Sigmoid colon (tissue), 6 donors: ENCODE measurements at regions not wholly inside any gene's neighbourhood (a gene's known extent, or its start where the extent isn't known, plus 50 kb on each side); places are given as distances from the start of the nearest gene placed in this dataset.
"Not testable (repeated sequence)": the region's sequence is repeated elsewhere in the genome, so short reads cannot be mapped to it uniquely, and the experiment has no call there.

Experiments used
- DNase-seq: peaks from one replicate; pipeline ENCODE4 v3.0.0-alpha.2; 2019
- H3K27ac ChIP-seq, 4 donors: fragments of 200-600 bp; sonication (generic); one replicate each; pipeline ENCODE4 v1.5.1; 2016 to 2019; ENCODE audit warnings: mild to moderate bottlenecking in 1 of 4
- H3K27me3 ChIP-seq, 3 donors: fragments of 200-600 bp; sonication (generic); one replicate each; pipeline ENCODE4 v1.5.1; 2019; ENCODE audit warnings: mild to moderate bottlenecking in 1 of 3
- H3K36me3 ChIP-seq, 4 donors: fragments of 200-600 bp; sonication (generic); one replicate each; pipeline ENCODE4 v1.5.1; 2016 to 2019
- H3K4me1 ChIP-seq, 4 donors: fragments of 200-600 bp; sonication (generic); one replicate each; pipeline ENCODE4 v1.5.1; 2017 to 2019
- H3K4me3 ChIP-seq, 4 donors: fragments of 200-600 bp; sonication (generic); one replicate each; pipeline ENCODE4 v1.5.1; 2017 to 2019; ENCODE audit warnings: mild to moderate bottlenecking in 2 of 4, moderate library complexity in 1 of 4
- H3K9me3 ChIP-seq, 4 donors: fragments of 200-600 bp in 3 of 4; sonication (generic) in 3 of 4; one replicate each; pipeline versions ENCODE4 v1.5.1 to v1.6.1; 2013 to 2019
- EP300 ChIP-seq, 4 donors: sonication (generic); formaldehyde crosslinking; IDR thresholded peaks; one replicate each; pipeline ENCODE4 v1.6.1; 2017; ENCODE audit warnings: antibody characterized with exemption in 4 of 4
- POLR2A ChIP-seq, 2 donors: fragments of 450-650 bp; IDR thresholded peaks; one replicate each; pipeline ENCODE4 v1.6.1; 2016; ENCODE audit warnings: antibody characterized with exemption in 2 of 2, mild to moderate bottlenecking in 2 of 2, moderate library complexity in 2 of 2
- POLR2AphosphoS5 ChIP-seq, 4 donors: sonication (generic); formaldehyde crosslinking; IDR thresholded peaks; one replicate each; pipeline ENCODE4 v1.6.1; 2017; ENCODE audit warnings: antibody characterized with exemption in 4 of 4
- WGBS, 2 donors: extraction: QIAGEN DNeasy Blood & Tissue Kit; methylation state at CpG; one replicate each; pipeline ENCODE4 v1.1.7; 2013; 5-methylcytosine and 5-hydroxymethylcytosine counted together
- intact Hi-C: fragments of 100-400 bp; cut with DNase I; formaldehyde crosslinking; loops from one replicate; pipeline ENCODE4 v1.15.1; 2023
- TF ChIP-seq, protein P1 (sequence below), 4 experiments: fragments of 450-650 bp in 3 of 4; fragments of 200-600 bp in 1 of 4; IDR thresholded peaks; one replicate each; pipeline ENCODE4 v1.5.1; 2016 to 2019; ENCODE audit warnings: antibody characterized with exemption in 4 of 4, mild to moderate bottlenecking in 3 of 4, moderate library complexity in 2 of 4
- donor health status: healthy with polysubstance abuse.
- donor health status: healthy.

DNA sequence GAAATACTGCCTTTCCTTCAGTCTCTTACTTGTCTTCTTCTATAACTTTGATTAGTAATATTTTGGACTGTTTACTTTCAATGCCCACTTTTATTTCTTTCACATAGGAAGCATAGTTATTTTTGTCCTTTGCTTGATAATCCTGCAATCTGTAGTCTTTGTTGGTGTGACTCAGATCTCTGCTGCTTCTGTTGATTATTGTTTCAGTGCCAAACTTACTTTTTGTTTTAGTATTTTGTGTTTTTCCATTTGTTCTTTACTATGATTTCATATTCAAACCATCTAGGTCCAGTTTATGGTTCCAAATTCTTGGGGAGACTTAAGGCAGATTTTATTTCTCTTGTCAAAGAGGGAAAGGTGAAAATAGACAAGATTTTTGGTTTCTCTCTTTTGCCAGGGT lies 399.9 kb downstream of the HLX start:
- H3K4me1 ChIP-seq = no peaks in the 10 kb centered on the region
- H3K27ac ChIP-seq = no peak overlapping the region
- no peaks in the 10 kb centered on the region for H3K27me3 ChIP-seq
- no peaks in the 10 kb centered on the region for H3K36me3 ChIP-seq
- H3K9me3 ChIP-seq = no peaks in the 10 kb centered on the region
- no peak for DNase-seq
- TF ChIP-seq EP300 (IDR thresholded peaks at IDR 0.05) (no peak), POLR2A (IDR thresholded peaks at IDR 0.05) (no peak), POLR2AphosphoS5 (IDR thresholded peaks at IDR 0.05) (no peak)
- TF ChIP-seq, protein P1, sequence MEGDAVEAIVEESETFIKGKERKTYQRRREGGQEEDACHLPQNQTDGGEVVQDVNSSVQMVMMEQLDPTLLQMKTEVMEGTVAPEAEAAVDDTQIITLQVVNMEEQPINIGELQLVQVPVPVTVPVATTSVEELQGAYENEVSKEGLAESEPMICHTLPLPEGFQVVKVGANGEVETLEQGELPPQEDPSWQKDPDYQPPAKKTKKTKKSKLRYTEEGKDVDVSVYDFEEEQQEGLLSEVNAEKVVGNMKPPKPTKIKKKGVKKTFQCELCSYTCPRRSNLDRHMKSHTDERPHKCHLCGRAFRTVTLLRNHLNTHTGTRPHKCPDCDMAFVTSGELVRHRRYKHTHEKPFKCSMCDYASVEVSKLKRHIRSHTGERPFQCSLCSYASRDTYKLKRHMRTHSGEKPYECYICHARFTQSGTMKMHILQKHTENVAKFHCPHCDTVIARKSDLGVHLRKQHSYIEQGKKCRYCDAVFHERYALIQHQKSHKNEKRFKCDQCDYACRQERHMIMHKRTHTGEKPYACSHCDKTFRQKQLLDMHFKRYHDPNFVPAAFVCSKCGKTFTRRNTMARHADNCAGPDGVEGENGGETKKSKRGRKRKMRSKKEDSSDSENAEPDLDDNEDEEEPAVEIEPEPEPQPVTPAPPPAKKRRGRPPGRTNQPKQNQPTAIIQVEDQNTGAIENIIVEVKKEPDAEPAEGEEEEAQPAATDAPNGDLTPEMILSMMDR (IDR thresholded peaks at IDR 0.05) = no peak
- H3K4me3 ChIP-seq = no peak overlapping the region
- intact Hi-C loops = no loop called here

DNA sequence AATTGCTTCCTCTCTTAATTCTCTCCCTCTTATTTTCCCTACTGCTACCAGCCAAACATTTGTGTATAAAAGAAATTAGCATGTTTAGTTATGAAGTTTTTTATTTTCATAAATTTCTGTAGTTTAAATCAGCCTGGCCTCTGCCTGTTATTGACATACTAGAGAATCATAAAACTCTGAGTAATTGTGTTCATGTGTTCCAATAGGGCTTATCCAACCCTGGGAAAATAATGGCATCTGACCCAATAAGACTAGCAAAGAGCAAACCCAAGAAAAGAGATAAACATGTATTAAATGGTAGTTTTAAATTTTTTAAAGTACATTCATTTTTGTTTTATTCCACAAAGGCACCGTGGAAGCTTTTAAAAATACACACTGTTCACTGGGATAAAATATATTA lies 404.3 kb downstream of the HLX start:
- WGBS, 2 donors = 63 to 67% methylated on average over 1 of the region's 1 CpG
- no peaks in the 10 kb centered on the region for H3K36me3 ChIP-seq
- H3K9me3 ChIP-seq = no peaks in the 10 kb centered on the region
- DNase-seq = no peak
- no peak overlapping the region for H3K4me3 ChIP-seq
- H3K27ac ChIP-seq = no peak overlapping the region
- intact Hi-C loops = no loop called here
- H3K4me1 ChIP-seq = peaks cover 0 to 9% (median 3%) of the 10 kb centered on the region in 4 donors
- TF ChIP-seq EP300 (IDR thresholded peaks at IDR 0.05) (no peak), POLR2A (IDR thresholded peaks at IDR 0.05) (no peak), POLR2AphosphoS5 (IDR thresholded peaks at IDR 0.05) (no peak)
- TF ChIP-seq, protein P1 (IDR thresholded peaks at IDR 0.05) = no peak
- H3K27me3 ChIP-seq = no peaks in the 10 kb centered on the region

DNA sequence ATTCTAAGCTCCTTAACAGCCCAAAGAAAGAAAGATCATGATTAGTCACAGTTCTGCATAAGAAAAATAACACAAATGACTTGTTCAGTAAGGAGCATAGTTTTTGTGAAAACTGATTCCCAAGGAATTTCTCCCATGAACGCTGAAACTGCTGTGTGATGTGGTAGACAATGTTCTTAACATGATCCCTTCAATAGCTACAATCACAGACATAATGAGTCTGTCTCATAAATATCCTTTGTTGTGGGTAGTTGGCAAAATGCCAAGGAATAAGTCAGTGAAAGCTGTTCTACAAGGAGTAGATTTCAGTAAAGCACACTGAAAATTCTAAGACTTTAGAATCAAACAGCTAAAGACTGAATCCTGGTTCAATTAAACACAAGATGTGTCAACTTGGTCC lies 404.8 kb downstream of the HLX start:
- no peaks in the 10 kb centered on the region for H3K27me3 ChIP-seq
- no peaks in the 10 kb centered on the region for H3K9me3 ChIP-seq
- H3K4me3 ChIP-seq = no peak overlapping the region
- peaks cover 0 to 9% (median 3%) of the 10 kb centered on the region in 4 donors for H3K4me1 ChIP-seq
- intact Hi-C loops = no loop called here
- TF ChIP-seq POLR2A (IDR thresholded peaks at IDR 0.05) (no peak), POLR2AphosphoS5 (IDR thresholded peaks at IDR 0.05) (no peak), EP300 (IDR thresholded peaks at IDR 0.05) (no peak)
- TF ChIP-seq, protein P1 (IDR thresholded peaks at IDR 0.05) = no peak
- no peak for DNase-seq
- 33 to 36% methylated on average over 1 of the region's 1 CpG for WGBS, 2 donors
- H3K27ac ChIP-seq = no peak overlapping the region
- no peaks in the 10 kb centered on the region for H3K36me3 ChIP-seq

DNA sequence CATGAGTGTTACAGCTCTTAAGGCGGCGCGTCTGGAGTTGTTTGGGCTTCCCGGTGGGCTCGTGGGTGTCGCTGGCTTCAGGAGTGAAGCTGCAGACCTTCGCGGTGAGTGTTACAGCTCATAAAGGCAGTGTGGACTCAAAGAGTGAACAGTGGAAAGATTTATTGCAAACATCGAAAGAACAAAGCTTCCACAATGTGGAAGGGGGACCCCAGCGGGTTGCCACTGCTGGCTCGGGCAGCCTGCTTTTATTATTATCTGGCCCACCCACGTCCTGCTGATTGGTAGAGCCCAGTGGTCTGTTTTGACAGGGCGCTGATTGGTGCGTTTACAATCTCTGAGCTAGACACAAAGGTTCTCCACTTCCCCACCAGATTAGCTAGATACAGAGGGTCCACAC lies 405.7 kb downstream of the HLX start:
- DNase-seq, H3K27ac ChIP-seq, H3K36me3 ChIP-seq, intact Hi-C loops, H3K4me1 ChIP-seq, H3K9me3 ChIP-seq, H3K27me3 ChIP-seq: not testable (repeated sequence)
- H3K4me3 ChIP-seq = peak overlapping the region in 2 of 4 donors; percentile 2 to 11
- 80 to 88% methylated on average over 14 of the region's 14 CpGs for WGBS, 2 donors

DNA sequence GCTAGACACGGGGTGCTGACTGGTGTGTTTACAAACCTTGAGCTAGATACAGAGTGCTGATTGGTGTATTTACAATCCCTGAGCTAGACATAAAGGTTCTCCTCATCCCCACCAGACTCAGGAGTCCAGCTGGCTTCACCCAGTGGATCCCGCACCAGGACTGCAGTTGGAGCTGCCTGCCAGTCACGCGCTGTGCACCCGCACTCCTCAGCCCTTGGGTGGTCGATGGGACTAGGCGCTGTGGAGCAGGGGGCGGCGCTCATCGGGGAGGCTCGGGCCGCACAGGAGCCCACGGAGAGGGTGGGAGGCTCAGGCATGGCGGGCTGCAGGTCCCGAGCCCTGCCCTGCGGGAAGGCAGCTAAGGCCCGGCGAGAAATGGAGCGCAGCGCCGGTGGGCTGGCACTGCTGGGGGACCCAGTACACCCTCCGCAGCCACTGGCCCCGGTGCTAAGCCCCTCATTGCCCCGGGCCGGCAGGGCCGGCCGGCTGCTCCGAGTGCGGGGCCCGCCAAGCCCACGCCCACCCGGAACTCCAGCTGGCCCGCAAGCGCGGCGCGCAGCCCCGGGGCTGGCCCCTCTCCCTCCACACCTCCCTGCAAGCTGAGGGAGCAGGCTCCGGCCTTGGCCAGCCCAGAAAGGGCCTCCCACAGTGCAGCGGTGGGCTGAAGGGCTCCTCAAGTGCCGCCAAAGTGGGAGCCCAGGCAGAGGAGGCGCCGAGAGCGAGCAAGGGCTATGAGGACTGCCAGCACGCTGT lies 406.4 kb downstream of the HLX start:
- H3K36me3 ChIP-seq, H3K27ac ChIP-seq, H3K9me3 ChIP-seq, intact Hi-C loops, H3K27me3 ChIP-seq, H3K4me1 ChIP-seq, DNase-seq, H3K4me3 ChIP-seq: not testable (repeated sequence)
- WGBS, 2 donors = 93 to 95% methylated on average over 45 of the region's 45 CpGs

DNA sequence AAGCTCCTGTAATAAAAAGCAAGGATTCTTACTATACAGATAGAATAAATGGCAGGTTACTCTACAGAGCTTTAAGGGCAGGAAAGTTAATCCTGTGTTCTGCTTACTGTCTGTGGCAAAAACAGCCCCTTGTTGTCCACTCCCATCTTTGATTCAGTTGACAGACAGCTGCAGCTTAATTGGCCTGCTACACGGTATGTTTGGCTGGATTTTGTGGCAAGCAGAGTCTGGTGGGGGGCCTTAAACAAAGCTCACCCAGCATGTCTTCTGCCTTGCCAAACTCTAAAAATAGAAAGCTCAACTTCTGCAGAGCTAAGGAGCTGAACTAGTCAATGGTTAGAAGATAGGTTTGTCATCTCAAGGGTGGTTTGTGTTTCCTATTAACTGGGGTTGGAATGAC lies 407.2 kb downstream of the HLX start:
- Histone ChIP-seq H3K27me3 (no peaks in the 10 kb centered on the region), H3K36me3 (no peaks in the 10 kb centered on the region), H3K4me3 (no peak overlapping the region), H3K4me1 (peaks cover 0 to 9% (median 3%) of the 10 kb centered on the region in 4 donors), H3K27ac (no peak overlapping the region), H3K9me3 (no peaks in the 10 kb centered on the region)
- DNase-seq = no peak
- TF ChIP-seq POLR2AphosphoS5 (IDR thresholded peaks at IDR 0.05) = no peak
- TF ChIP-seq, protein P1 (IDR thresholded peaks at IDR 0.05) = no peak
- no peak for TF ChIP-seq POLR2A (IDR thresholded peaks at IDR 0.05)
- no peak for TF ChIP-seq EP300 (IDR thresholded peaks at IDR 0.05)
- WGBS, 2 donors = 23 to 39% methylated on average over 1 of the region's 1 CpG
- intact Hi-C loops = no loop called here
